H1 (cell line): ENCODE measurements at regions not wholly inside any gene's neighbourhood (a gene's known extent, or its start where the extent isn't known, plus 50 kb on each side); places are given as distances from the start of the nearest gene placed in this dataset.

Experiments used
- CTCF ChIA-PET: fragments of 300-600 bp; sonication (Branson Sonifier 250); formaldehyde crosslinking; loops from one replicate; lab custom pipeline; 2021; ENCODE audit not compliant: partially characterized antibody; lab: Charles Lee
- POLR2A ChIA-PET: fragments of 300-600 bp; sonication (Branson Sonifier 250); formaldehyde crosslinking; loops from one replicate; lab custom pipeline; 2021; ENCODE audit warnings: inconsistent platforms; ENCODE audit not compliant: partially characterized antibody; lab: Charles Lee
- DNase-seq, 2 experiments: peaks; one replicate each; pipeline versions ENCODE4 v3.0.0 to v3.0.0-alpha.2; 2010 to 2022; ENCODE audit warnings: low spot score in 2 of 2, low read depth in 1 of 2, mixed read lengths in 1 of 2
- FAIRE-seq: peaks from 2 replicates; lab custom pipeline; 2011; peaks lifted over from hg19 to GRCh38; lab: Jason Lieb, UNC
- H2AFZ ChIP-seq: 2 replicates; pipeline ENCODE4 v1.8.1; 2012; ENCODE audit warnings: low read length, inconsistent platforms
- H2AK5ac ChIP-seq: 2 replicates; pipeline ENCODE4 v1.6.1; 2013; ENCODE audit warnings: low read depth, low read length
- H2BK120ac ChIP-seq: replicated peaks from 2 replicates; pipeline ENCODE3; 2013; ENCODE audit warnings: low read depth, low read length, inconsistent platforms
- H2BK12ac ChIP-seq: 2 replicates; pipeline ENCODE4 v1.6.1; 2013; ENCODE audit warnings: low read depth, low read length
- H2BK15ac ChIP-seq: 2 replicates; pipeline ENCODE4 v1.6.1; 2013; ENCODE audit warnings: low read length
- H2BK20ac ChIP-seq: 2 replicates; pipeline ENCODE4 v1.6.1; 2013; ENCODE audit warnings: low read length
- H2BK5ac ChIP-seq: 2 replicates; pipeline ENCODE4 v1.6.1; 2013; ENCODE audit warnings: low read depth, low read length
- H3K14ac ChIP-seq: 2 replicates; pipeline ENCODE4 v1.6.1; 2013; ENCODE audit warnings: inconsistent platforms; ENCODE audit not compliant: insufficient read length
- H3K18ac ChIP-seq: 2 replicates; pipeline ENCODE4 v1.6.1; 2013; ENCODE audit warnings: low read length; ENCODE audit errors: extremely low read depth
- H3K23ac ChIP-seq: 2 replicates; pipeline ENCODE4 v1.6.1; 2013; ENCODE audit warnings: inconsistent platforms; ENCODE audit not compliant: insufficient read length
- H3K23me2 ChIP-seq: 2 replicates; pipeline ENCODE4 v1.6.1; 2013; ENCODE audit warnings: low read depth, low read length
- H3K27ac ChIP-seq: 2 replicates; pipeline ENCODE4 v1.6.1; 2011; ENCODE audit warnings: low read depth, low read length, inconsistent platforms
- H3K27me3 ChIP-seq, 4 experiments: replicated peaks in 1 of 4; 1 replicate in 1 of 4; 2 replicates in 3 of 4; pipeline versions ENCODE4 v1.6.1 to v1.8.1; 2011 to 2013; ENCODE audit warnings: low read length in 3 of 4, mild to moderate bottlenecking in 3 of 4, inconsistent platforms in 2 of 4, mixed read lengths in 2 of 4, moderate library complexity in 1 of 4; ENCODE audit not compliant: control insufficient read depth in 3 of 4, insufficient read depth in 3 of 4; ENCODE audit errors: extremely low read depth in 1 of 4
- H3K36me3 ChIP-seq, 4 experiments: 2 replicates each; pipeline versions ENCODE4 v1.6.1 to v1.8.1; 2011 to 2013; ENCODE audit warnings: mild to moderate bottlenecking in 4 of 4, low read length in 3 of 4, moderate library complexity in 2 of 4, control low read depth in 1 of 4, inconsistent platforms in 1 of 4; ENCODE audit not compliant: insufficient read depth in 4 of 4, control insufficient read depth in 2 of 4
- H3K4ac ChIP-seq: replicated peaks from 2 replicates; pipeline ENCODE3; 2013; ENCODE audit warnings: low read length, low read depth, mixed read lengths, inconsistent platforms; ENCODE audit not compliant: insufficient read length
- H3K4me1 ChIP-seq, 4 experiments: replicated peaks in 1 of 4; 1 replicate in 1 of 4; 2 replicates in 3 of 4; pipeline versions ENCODE4 v1.6.1 to v1.8.1; 2011 to 2013; ENCODE audit warnings: low read length in 3 of 4, inconsistent platforms in 2 of 4, mixed read lengths in 1 of 4; ENCODE audit not compliant: insufficient read depth in 4 of 4, control insufficient read depth in 3 of 4
- H3K4me2 ChIP-seq, 2 experiments: 2 replicates each; pipeline versions ENCODE4 v1.6.1 to v1.8.1; 2011 to 2013; ENCODE audit warnings: low read depth in 2 of 2, low read length in 2 of 2, control low read depth in 1 of 2, inconsistent platforms in 1 of 2, mild to moderate bottlenecking in 1 of 2; ENCODE audit not compliant: insufficient read depth in 1 of 2
- H3K4me3 ChIP-seq, 4 experiments: fragments of 200-600, 300-600 bp in 1 of 4; sonication (generic), shearing (Covaris generic), sonication (Bioruptor Twin) in 1 of 4; 2 replicates each; pipeline versions ENCODE4 v1.5.1 to v1.8.1; 2011 to 2016; ENCODE audit warnings: low read length in 4 of 4, low read depth in 3 of 4, control low read depth in 2 of 4, inconsistent platforms in 2 of 4, mild to moderate bottlenecking in 2 of 4, mixed read lengths in 1 of 4, moderate library complexity in 1 of 4; ENCODE audit not compliant: insufficient read depth in 2 of 4; ENCODE audit errors: extremely low read depth in 1 of 4
- H3K56ac ChIP-seq: replicated peaks from 2 replicates; pipeline ENCODE3; 2013; ENCODE audit warnings: low read depth, mild to moderate bottlenecking, mixed read lengths, low read length, inconsistent platforms; ENCODE audit not compliant: insufficient read length
- H3K79me1 ChIP-seq: 2 replicates; pipeline ENCODE4 v1.6.1; 2013; ENCODE audit warnings: low read depth, low read length, control low read depth
- H3K79me2 ChIP-seq, 2 experiments: 2 replicates each; pipeline versions ENCODE4 v1.6.1 to v1.8.1; 2012 to 2013; ENCODE audit warnings: low read length in 2 of 2, mild to moderate bottlenecking in 2 of 2, inconsistent platforms in 1 of 2; ENCODE audit not compliant: insufficient read depth in 2 of 2, control insufficient read depth in 1 of 2
- H3K9ac ChIP-seq, 4 experiments: replicated peaks in 1 of 4; 1 replicate in 1 of 4; 2 replicates in 3 of 4; pipeline versions ENCODE4 v1.6.1 to v1.8.1; 2011 to 2013; ENCODE audit warnings: low read depth in 3 of 4, low read length in 3 of 4, control low read depth in 2 of 4, mild to moderate bottlenecking in 2 of 4, moderate library complexity in 2 of 4, inconsistent platforms in 1 of 4; ENCODE audit errors: extremely low read depth in 1 of 4
- H3K9me3 ChIP-seq, 2 experiments: 2 replicates each; pipeline versions ENCODE4 v1.6.1 to v1.8.1; 2012 to 2013; ENCODE audit warnings: mild to moderate bottlenecking in 2 of 2, moderate library complexity in 2 of 2, control low read depth in 1 of 2, inconsistent platforms in 1 of 2, low read depth in 1 of 2, low read length in 1 of 2, mixed read lengths in 1 of 2; ENCODE audit not compliant: insufficient read depth in 2 of 2
- H4K20me1 ChIP-seq, 2 experiments: replicated peaks in 1 of 2; 2 replicates each; pipeline versions ENCODE3 to v1.8.1; 2011 to 2013; ENCODE audit warnings: inconsistent platforms in 2 of 2, low read length in 2 of 2, mild to moderate bottlenecking in 1 of 2; ENCODE audit not compliant: insufficient read depth in 2 of 2, control insufficient read depth in 1 of 2
- H4K5ac ChIP-seq: 2 replicates; pipeline ENCODE4 v1.6.1; 2013; ENCODE audit warnings: low read length, low read depth, mixed read lengths, inconsistent platforms; ENCODE audit not compliant: insufficient read length
- H4K8ac ChIP-seq: 2 replicates; pipeline ENCODE4 v1.8.0; 2013; ENCODE audit warnings: mild to moderate bottlenecking, moderate library complexity, low read length, inconsistent platforms; ENCODE audit not compliant: insufficient read depth; ENCODE audit errors: extremely low read depth
- H4K91ac ChIP-seq: replicated peaks from 2 replicates; pipeline ENCODE3; 2013; ENCODE audit warnings: low read length, mixed read lengths, inconsistent platforms; ENCODE audit not compliant: insufficient read length
- SIRT6 ChIP-seq: IDR thresholded peaks from one replicate; pipeline ENCODE4 v1.7.1; 2012; ENCODE audit warnings: low read length, inconsistent platforms
- YY1 ChIP-seq: IDR thresholded peaks from 2 replicates; pipeline ENCODE4 v1.6.1; 2011; ENCODE audit warnings: low read depth, mild to moderate bottlenecking, low read length
- WGBS, 2 experiments: shearing (Covaris generic) in 1 of 2; methylation state at CpG; one replicate each; pipeline versions ENCODE4 v1.1.6 to v1.1.7; 2013 to 2015; ENCODE audit warnings: low lambda C conversion rate in 2 of 2, mixed read lengths in 2 of 2, inconsistent platforms in 1 of 2, low coverage in 1 of 2, missing lambda C conversion rate in 1 of 2; ENCODE audit not compliant: insufficient replicate concordance in 2 of 2, insufficient coverage in 1 of 2, insufficient read length in 1 of 2; ENCODE audit errors: extremely low coverage in 1 of 2, missing lambda C conversion rate in 1 of 2; 5-methylcytosine and 5-hydroxymethylcytosine counted together

- H3K4me3 ChIP-seq = no peak overlapping the region
Observed at GRCh38 chr4:134944115-134944514, 742.5 kb upstream of the PABPC4L start.

More at GRCh38 chr4:134944115-134944514, 742.5 kb upstream of the PABPC4L start:
- H2BK5ac ChIP-seq = no peak overlapping the region
- no peak overlapping the region for H2AK5ac ChIP-seq
- no peak overlapping the region for H3K14ac ChIP-seq
- no peak overlapping the region for H4K8ac ChIP-seq
- no peaks in the 10 kb centered on the region for H3K79me2 ChIP-seq
- no peaks in the 10 kb centered on the region; a peak in 1 of 7 replicates for H3K4me1 ChIP-seq
- FAIRE-seq (no peak), DNase-seq (no peak)
- no peak overlapping the region for H2BK20ac ChIP-seq
- H4K5ac ChIP-seq = no peak overlapping the region
- no peak overlapping the region for H2BK12ac ChIP-seq
- no peaks in the 10 kb centered on the region for H3K79me1 ChIP-seq
- no peak overlapping the region for H4K91ac ChIP-seq
- no peaks in the 10 kb centered on the region for H4K20me1 ChIP-seq
- no peak overlapping the region for H2BK120ac ChIP-seq
- POLR2A ChIA-PET = no interaction called here
- no peak overlapping the region for H3K4ac ChIP-seq
- no peak overlapping the region for H3K18ac ChIP-seq
- H3K9ac ChIP-seq = no peak overlapping the region
- no peak overlapping the region for H3K56ac ChIP-seq
- H2AFZ ChIP-seq = no peak overlapping the region; the same call in 1 of the 2 replicates
- no peak overlapping the region for H2BK15ac ChIP-seq
- H3K9me3 ChIP-seq = peaks cover 8 to 12% of the 10 kb centered on the region in 2 experiments; a peak in 1 of 4 replicates
- TF ChIP-seq YY1 (no peak), SIRT6 (no peak)
- H3K27me3 ChIP-seq = no peaks in the 10 kb centered on the region
- H3K23ac ChIP-seq = no peak overlapping the region
- H3K4me2 ChIP-seq = no peak overlapping the region
- no peaks in the 10 kb centered on the region for H3K23me2 ChIP-seq
- CTCF ChIA-PET = interaction anchor here (0.7 kb wide), 1 partner anchor 475 kb away, joined by 5 read pairs; no protein-coding TSS in a partner anchor
- H3K27ac ChIP-seq = no peak overlapping the region
- WGBS, 2 experiments = 91% methylated on average over 10 of the region's 21 CpGs; no CpG with 5 or more reads in 1 of the 2 experiments
- H3K36me3 ChIP-seq = 0 out of 8 replicates have a peak, but pooled peaks cover 0 to 4% (median 0%) of the 10 kb centered on the region in 4 experiments
